Activated CD4-positive, alpha-beta T cell treated with anti-CD3 and anti-CD28 coated beads, Interleukin-2, amount 50 U/mL, for 24 hours (primary cell): ENCODE measurements at regions not wholly inside any gene's neighbourhood (a gene's known extent, or its start where the extent isn't known, plus 50 kb on each side); places are given as distances from the start of the nearest gene placed in this dataset.

ENCODE experiments used
- DNase-seq, 2 donors: peaks; one replicate each; pipeline ENCODE4 v3.0.0-alpha.2; 2020; ENCODE audit warnings: low read depth in 1 of 2, low spot score in 1 of 2

DNA sequence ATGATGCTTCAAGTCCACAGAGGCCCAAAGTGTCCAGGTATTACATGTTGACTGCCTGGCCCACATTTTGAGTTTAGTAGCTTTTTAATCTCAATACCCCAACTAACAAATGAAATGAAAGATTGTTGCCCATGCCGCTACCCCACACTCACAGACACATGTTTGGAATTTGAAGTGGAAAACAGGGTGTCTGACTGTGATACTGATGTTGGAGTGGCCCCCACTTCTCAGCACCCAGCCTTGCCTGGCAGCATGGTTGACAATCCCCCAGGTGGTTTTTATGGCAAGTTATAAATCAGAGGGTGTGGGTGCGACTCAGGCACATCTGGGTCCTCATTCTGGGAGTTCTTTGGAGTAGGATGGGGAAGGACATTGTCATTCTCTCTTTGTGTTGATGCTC, 314.7 kb upstream of the ZNF32 start:
- no peak for DNase-seq

DNA sequence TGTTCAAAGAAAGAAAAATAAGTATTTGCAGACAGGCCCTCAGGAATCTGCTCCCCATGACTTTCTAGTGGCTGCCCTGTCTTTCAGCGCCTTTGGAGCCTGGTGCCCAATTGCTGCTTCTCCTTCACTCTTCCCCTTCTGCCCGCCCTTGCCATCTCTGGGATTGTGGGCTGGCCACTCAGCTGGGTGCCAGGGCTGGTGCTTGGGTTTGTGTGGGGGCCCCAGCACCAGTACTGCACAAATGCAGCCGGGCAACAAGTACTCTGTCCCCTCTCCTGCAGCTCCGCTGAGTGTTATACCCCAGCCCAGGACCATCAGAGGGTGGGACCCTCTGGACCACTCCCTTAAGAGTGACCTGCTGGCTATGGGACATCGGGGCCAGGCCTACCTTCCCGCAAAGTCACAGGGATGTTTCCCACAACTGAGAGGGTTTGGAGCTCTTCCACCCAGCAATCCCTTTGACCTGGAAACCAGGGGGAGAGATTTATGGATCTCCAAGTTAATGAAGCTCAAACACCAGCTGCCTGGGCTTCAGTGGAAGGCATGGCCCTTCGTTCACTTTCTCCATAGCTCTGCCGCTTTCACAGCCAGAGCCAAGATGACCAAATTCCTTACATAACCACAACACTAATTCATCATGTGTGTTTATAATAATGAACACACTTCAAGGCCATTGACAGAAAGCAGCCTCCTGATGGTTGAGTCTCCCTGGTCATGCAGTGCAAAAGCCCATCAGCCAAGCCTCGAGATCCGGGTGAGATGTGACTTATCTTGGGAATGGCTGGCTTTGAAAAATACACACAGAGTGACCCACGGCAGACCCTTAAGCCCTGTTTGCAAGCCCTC, 313.9 kb upstream of the ZNF32 start:
- no peak for DNase-seq

GRCh38 chr10:43961523-43962345, 313.1 kb upstream of the ZNF32 start:
- no peak for DNase-seq

DNA sequence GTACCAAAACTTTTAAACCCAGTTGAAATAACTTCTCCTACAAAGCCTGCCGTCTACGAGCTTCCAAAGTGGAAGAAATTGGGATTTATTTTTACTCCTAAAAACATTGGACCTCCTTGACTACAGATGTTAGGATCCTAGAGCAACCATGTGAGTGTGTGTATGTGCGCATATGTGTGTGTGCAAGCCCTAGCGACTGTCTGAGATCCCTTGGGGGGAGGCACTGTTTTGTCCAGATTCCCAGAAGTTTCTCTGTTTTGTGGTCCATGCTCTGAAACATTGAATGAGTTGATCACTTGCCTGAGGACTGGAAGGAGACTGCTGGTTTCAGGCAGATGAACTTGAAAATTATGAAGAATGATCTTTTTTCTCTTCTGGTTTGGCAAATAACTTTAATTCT, 312.3 kb upstream of the ZNF32 start:
- DNase-seq = no peak

GRCh38 chr10:43960477-43960876, 311.8 kb upstream of the ZNF32 start:
- DNase-seq = no peak

- no peak for DNase-seq
Measured at GRCh38 chr10:43960135-43960415, 311.4 kb upstream of the ZNF32 start.

DNA sequence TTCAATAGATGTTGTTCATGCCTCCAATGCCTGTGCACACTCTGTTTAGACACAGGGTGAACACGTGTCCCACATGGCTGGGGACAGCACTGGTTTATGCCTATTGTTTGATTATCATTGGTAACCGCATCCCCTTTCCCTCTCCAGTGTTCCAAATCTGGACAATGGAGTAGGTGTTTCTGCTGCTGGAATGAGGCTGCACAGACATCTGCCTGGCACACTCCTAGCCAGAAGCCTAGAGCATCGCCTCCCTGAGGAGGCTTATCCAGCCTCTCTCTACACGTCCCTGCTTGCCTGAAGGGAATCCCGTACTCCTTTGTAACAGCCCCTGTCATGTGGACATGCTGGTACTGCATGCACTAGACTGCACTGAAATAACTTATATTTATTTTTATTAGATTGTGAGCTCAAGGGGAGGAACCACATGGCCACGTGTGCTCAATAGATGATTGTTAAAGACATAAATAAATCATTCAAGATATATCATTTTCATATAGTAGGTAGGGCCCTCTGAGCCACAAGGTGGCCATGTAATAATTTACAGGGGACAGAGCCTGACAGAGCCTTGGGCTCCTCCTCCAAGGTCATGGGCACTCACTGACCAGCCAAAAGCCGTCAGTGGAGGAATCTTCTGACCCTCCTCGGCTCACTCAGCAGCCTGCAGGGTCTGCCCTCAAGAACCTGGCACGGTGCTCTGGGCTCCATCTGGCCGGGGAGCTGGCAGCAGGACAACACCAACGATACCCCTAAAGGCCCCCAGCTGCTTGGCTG, 310.9 kb upstream of the ZNF32 start:
- no peak for DNase-seq

DNA sequence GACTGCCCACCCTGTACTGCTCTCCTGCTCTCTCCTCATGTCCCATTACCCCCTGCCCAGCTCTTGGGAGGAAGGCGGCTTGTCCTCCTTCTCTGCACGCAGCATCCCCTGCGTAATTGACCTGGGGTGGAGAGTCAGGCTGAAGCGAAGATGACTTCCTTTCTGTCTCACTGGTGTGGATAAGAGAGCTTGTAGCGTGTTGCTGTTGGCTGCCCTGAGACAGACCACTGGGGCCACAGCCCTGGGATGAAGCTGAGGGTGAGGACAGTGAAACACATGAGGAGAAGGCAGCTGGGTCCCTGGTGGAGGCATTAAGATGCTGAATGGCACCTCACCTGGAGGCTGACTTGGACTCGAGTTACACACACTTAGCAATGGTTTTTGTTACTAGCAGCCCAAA, 310.3 kb upstream of the ZNF32 start:
- DNase-seq = no peak

- no peak for DNase-seq
Measured at GRCh38 chr10:43958071-43958432, 309.4 kb upstream of the ZNF32 start.

DNA sequence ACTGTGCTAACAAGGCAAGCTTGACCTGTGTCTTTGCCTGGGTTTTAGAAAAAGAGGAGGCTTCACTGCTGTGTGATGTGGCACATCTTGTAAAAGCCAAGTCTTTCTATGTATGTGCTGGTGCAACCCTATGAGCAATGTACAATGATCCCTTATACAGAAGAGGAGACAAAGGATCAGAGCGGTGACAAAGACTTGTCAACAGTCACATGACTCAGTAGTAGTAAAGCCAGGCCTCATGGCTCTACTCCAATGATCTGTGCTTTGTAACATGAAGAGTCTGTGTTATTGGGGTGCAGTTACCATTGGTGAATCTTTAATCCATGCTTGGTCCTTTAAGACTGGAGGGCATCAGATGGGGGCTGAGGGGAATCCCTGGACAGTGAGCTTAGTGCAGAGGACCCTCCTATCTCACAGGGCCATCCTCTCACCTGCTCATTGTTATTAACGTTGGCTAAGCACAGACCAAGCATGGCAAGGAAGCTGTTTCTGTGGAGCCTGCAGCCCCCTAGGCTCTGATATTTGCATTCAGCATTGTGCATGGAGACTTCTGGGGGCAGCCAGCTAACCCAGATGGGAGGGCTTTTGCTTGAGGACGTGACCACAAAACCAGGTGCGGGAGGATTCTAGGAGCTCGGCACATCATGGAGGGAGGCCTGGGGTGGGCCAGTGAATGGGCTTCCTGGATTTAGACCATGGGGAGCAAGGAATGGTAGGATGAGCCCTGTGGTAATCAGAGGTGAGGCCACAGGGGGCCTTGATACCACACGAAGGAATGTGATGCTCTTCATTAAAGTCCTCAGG, 308.8 kb upstream of the ZNF32 start:
- DNase-seq = no peak

DNA sequence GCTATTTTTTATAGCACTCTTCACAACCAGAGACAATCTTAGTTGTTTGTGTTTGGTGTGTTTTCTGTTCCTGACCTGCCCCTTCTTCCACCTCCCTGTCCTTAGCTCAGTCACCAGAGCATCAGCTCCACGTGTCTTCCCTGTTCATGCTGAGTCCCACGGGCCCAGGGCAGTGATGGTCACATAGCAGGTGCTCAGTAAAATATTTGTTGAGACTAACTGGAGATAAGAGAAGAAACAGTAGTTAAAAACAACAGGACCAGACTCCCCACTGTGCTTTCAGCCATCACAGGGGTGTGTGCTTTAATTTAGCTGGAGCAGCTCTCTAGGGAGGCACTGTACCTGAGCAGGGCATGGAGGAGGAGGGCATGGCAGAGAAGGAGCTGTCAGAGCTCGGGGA, 307.3 kb upstream of the ZNF32 start:
- no peak for DNase-seq

- DNase-seq = no peak
Measured at GRCh38 chr10:43955002-43955596, 306.4 kb upstream of the ZNF32 start.

DNA sequence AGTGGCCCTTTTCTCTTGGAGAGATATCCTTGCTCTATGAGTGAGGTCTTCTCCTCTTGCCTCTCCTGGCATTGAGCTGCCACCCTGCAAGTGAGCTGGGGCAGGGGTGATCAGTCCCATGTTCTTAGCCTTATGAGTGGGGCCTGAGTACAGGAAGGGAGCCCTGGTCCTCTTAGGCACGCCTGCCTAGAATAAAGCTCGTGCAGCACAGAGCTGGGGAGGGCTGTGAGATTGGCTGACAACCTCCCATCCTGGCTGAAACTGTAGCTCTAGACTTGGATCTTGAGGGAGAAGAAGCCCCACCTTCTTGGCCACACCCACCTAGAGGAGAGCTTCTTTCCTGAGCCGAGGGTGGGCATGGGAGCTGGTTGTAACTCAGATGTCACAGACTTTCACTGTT, 305.0 kb upstream of the ZNF32 start:
- DNase-seq = no peak

GRCh38 chr10:43952760-43953159, 304.1 kb upstream of the ZNF32 start:
- DNase-seq = no peak

- DNase-seq = no peak
Measured at GRCh38 chr10:43949351-43949750, 300.7 kb upstream of the ZNF32 start.

GRCh38 chr10:43946445-43946844, 297.8 kb upstream of the ZNF32 start:
- DNase-seq = no peak

- no peak for DNase-seq
Measured at GRCh38 chr10:43945908-43946307, 297.2 kb upstream of the ZNF32 start.

DNA sequence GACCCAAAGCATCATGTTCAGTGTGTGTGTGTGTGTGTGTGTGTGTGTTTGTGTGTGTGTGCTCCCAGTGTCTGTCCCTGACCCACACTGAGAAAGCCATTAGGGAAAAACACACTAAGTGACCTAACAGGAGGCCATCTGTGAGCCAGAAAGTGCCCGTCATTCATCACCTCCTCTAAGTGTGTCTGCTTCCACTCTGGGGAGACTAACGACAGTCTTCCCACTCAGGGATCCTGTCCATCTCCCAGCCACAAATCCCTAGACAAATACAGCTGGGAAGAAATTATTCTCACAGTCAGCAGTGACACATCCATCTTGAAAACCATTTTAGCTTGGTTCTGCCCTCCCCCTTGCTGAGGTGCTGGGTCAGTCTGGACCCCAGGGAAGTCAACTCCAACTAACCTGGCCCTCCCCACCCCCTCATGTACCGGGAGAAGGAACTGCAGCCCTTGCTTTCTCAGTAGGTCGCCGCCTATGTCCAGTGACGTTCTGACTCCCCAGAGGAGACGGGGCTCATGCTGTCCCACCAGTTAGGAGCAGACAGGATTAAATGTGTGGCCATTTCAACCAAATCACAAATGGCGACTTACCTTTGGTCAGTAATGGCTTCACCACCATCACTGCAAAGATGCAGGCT, 296.5 kb upstream of the ZNF32 start:
- no peak for DNase-seq

DNA sequence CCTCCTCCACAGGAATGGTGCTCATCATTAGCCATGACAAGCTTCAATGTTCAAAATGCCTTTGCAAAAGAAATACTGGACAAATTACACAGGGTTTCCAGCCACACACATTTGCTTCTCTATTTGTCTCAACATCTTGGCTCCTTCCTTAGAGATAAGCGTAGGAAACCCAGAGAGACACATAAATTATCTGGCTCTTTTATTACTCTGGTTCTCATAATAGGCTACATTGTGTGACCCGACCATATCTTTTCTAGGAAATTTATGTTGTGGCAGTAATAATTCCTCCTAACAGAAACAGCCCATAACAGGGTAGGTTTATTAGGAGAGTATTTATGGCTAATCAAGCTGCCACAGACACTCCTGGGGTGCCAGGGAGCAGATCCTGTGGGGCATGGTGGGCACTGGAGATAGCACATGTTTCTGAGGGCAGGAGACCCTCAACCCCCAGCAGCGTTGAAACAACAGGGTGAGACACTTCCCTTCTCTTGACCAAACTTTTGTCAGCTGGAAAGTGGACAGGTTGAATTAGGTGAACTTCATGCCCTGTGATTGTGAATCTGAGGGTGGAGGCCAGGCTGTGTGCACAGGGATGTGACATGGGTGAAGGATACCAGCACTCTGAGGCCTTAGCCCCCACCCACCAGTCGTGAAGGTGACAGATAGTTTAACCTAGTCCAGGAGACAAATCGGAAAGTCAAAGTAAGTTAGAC, 295.9 kb upstream of the ZNF32 start:
- no peak for DNase-seq
